ENCODE measurements at regions not wholly inside any gene's neighbourhood (a gene's known extent, or its start where the extent isn't known, plus 50 kb on each side); places are given as distances from the start of the nearest gene placed in this dataset.

DNA sequence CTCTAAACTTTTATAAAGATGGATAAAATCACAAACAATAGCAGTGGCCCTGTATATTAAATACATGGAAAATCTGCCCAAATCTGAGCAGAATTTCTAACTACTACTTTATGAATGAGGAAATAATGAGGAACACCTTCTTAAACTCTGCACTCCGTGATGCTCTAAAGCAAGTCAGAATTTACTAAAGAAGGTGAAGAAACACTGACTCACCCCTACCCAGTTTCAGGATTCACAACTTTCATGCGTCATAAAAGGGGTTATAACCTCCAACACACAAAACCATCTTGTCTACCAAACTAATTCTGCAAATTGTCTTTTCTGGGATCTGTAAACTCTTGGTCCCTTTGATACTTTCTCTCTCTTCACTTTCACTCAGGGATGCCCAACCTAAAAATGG is 561.1 kb upstream of the ACO1 start:
- no peaks in the 10 kb centered on the region for H3K4me1 ChIP-seq
- H3K9ac ChIP-seq = no peak overlapping the region
- H3K4me3 ChIP-seq = no peak overlapping the region
- no peak for TF ChIP-seq Cebpa-rat (IDR thresholded peaks at IDR 0.05)
- peaks cover 17 to 22% (median 19%) of the 10 kb centered on the region in 11 experiments for H3K9me3 ChIP-seq (replicated peaks in 1 of 11)
- H3K27ac ChIP-seq = no peak overlapping the region
- no peaks in the 10 kb centered on the region for H3K27me3 ChIP-seq
- no peak overlapping the region for H3K4me2 ChIP-seq
- H3K36me3 ChIP-seq = no peaks in the 10 kb centered on the region; a peak in 1 of 22 replicates
- H4K20me1 ChIP-seq = no peaks in the 10 kb centered on the region

DNA sequence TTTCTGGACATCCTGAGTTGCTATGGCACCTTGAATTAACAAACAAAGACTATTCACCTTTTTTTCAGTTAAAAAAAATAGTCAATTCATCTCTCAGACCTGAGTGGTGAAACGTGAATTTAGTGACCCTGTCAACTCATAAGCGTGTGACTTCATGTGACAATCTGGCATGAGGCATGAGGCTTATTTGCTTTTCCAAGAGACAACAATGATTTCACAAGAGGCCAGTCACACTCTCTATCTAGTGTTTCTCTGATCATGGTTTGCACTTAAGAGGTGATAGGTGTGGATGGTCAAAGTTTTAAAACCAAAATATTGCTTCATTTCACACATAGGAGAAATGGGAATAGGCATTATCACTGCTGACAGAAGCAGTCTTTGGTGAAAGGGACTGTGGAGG is 559.6 kb upstream of the ACO1 start:
- no peak overlapping the region for H3K4me3 ChIP-seq
- no peak overlapping the region for H3K9ac ChIP-seq
- no peak overlapping the region for H3K27ac ChIP-seq
- no peaks in the 10 kb centered on the region; a peak in 1 of 22 replicates for H3K36me3 ChIP-seq
- no peak overlapping the region for H3K4me2 ChIP-seq
- H3K4me1 ChIP-seq = no peaks in the 10 kb centered on the region
- TF ChIP-seq Cebpa-rat (IDR thresholded peaks at IDR 0.05) = no peak
- H3K9me3 ChIP-seq (replicated peaks in 1 of 11) = peaks cover 17 to 21% (median 19%) of the 10 kb centered on the region in 11 experiments
- H4K20me1 ChIP-seq = no peaks in the 10 kb centered on the region
- H3K27me3 ChIP-seq = no peaks in the 10 kb centered on the region

DNA sequence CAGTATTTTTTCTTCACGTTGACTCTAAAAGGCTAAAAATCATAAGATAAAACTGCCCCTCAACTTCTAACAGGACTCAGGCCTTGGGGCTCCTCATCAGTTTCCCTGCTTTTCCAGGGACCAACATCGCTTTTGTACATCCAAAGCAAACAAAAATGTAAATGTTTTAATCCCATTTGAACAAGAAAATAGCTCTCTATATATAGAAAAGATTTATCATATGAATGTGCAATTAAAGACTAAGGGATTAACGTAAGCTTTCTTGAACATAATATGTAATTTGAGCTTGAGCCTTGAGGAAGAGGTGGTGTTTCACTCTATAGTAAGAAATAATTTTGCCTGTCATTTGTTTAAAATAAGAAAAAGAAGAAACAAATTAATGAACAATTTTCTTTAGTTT is 547.2 kb upstream of the ACO1 start:
- no peak for TF ChIP-seq Cebpa-rat (IDR thresholded peaks at IDR 0.05)
- no peak overlapping the region for H3K4me2 ChIP-seq
- H3K9me3 ChIP-seq (replicated peaks in 1 of 11) = no peaks in the 10 kb centered on the region
- H3K27me3 ChIP-seq = no peaks in the 10 kb centered on the region
- no peaks in the 10 kb centered on the region for H3K4me1 ChIP-seq
- H4K20me1 ChIP-seq = no peaks in the 10 kb centered on the region
- H3K36me3 ChIP-seq = no peaks in the 10 kb centered on the region
- no peak overlapping the region for H3K27ac ChIP-seq
- no peak overlapping the region for H3K9ac ChIP-seq
- H3K4me3 ChIP-seq = no peak overlapping the region

DNA sequence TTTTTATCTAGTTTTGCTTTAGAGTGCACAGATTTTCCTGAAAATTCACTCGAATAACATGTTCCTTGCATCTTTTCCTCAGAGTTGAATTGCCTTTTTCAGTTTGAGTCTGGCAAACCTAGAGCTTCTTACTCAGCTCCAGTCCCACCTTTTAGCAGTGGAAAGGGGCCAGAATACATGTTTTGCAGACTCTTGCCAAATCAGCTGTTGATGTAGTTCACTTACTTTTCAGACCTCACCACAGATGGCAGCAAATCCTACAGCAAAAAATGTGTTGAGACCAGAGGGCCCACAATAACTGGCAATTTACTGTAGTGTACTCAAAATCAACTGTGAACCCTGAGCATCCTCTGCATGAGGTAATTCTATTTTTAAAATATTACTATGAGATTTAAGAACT is 545.2 kb upstream of the ACO1 start:
- Histone ChIP-seq H3K4me1 (no peaks in the 10 kb centered on the region), H3K27me3 (no peaks in the 10 kb centered on the region), H3K4me3 (no peak overlapping the region), H3K4me2 (no peak overlapping the region), H3K9ac (no peak overlapping the region), H4K20me1 (no peaks in the 10 kb centered on the region), H3K9me3 (replicated peaks in 1 of 11) (no peaks in the 10 kb centered on the region), H3K27ac (no peak overlapping the region), H3K36me3 (no peaks in the 10 kb centered on the region)
- TF ChIP-seq Cebpa-rat (IDR thresholded peaks at IDR 0.05) = no peak

DNA sequence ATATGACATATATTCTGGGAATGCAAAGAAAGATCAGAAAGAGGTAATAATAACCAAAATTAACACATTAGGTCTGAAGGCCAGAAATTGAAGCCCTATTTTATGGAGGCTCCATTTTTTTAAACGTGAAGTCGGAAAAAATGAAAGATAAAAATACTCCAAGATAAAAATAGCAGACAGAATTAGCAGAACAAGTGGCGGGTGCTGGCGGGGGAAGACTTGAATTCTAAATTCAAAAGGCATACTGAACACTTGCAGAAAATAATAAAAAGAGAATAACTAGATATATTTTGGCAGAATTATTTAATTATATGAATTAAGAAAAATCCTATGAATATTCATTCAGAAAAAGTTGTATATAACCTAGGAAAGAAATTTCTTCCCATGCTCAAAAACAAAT is 543.7 kb upstream of the ACO1 start:
- no peak overlapping the region for H3K4me3 ChIP-seq
- H4K20me1 ChIP-seq = no peaks in the 10 kb centered on the region
- no peaks in the 10 kb centered on the region for H3K36me3 ChIP-seq
- no peak for TF ChIP-seq Cebpa-rat (IDR thresholded peaks at IDR 0.05)
- no peak overlapping the region for H3K27ac ChIP-seq
- H3K4me2 ChIP-seq = no peak overlapping the region
- no peaks in the 10 kb centered on the region for H3K9me3 ChIP-seq (replicated peaks in 1 of 11)
- H3K9ac ChIP-seq = no peak overlapping the region
- H3K4me1 ChIP-seq = peaks cover 0 to 4% (median 0%) of the 10 kb centered on the region in 10 experiments; a peak in 2 of 20 replicates
- H3K27me3 ChIP-seq = no peaks in the 10 kb centered on the region

DNA sequence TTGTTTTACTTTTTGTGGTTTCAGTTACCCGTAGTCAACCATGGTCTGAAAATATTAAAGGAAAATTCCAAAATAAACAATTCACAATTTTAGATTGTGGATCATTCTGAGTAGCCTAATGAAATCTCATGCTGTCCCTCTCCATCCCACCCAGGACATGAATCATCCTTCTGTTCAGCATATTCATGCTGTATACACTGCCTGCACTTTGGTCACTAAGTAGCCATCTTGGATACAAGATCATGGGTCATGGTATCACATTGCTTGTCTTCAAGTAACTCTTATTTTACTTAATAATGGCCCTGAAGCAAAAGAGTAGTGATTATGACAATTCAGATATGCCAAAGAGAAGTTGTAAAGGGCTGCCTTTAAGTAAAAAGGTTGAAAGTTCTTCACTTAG is 536.5 kb upstream of the ACO1 start:
- H3K27ac ChIP-seq = no peak overlapping the region
- H3K36me3 ChIP-seq = no peaks in the 10 kb centered on the region
- H3K27me3 ChIP-seq = no peaks in the 10 kb centered on the region
- peaks cover 0 to 15% (median 0%) of the 10 kb centered on the region in 10 experiments; a peak in 4 of 20 replicates for H3K4me1 ChIP-seq
- H4K20me1 ChIP-seq = no peaks in the 10 kb centered on the region
- H3K9me3 ChIP-seq (replicated peaks in 1 of 11) = 0 out of 22 replicates have a peak, but pooled peaks cover 0 to 6% (median 0%) of the 10 kb centered on the region in 11 experiments
- H3K4me3 ChIP-seq = no peak overlapping the region
- TF ChIP-seq Cebpa-rat (IDR thresholded peaks at IDR 0.05) = no peak
- no peak overlapping the region for H3K9ac ChIP-seq
- no peak overlapping the region for H3K4me2 ChIP-seq

DNA sequence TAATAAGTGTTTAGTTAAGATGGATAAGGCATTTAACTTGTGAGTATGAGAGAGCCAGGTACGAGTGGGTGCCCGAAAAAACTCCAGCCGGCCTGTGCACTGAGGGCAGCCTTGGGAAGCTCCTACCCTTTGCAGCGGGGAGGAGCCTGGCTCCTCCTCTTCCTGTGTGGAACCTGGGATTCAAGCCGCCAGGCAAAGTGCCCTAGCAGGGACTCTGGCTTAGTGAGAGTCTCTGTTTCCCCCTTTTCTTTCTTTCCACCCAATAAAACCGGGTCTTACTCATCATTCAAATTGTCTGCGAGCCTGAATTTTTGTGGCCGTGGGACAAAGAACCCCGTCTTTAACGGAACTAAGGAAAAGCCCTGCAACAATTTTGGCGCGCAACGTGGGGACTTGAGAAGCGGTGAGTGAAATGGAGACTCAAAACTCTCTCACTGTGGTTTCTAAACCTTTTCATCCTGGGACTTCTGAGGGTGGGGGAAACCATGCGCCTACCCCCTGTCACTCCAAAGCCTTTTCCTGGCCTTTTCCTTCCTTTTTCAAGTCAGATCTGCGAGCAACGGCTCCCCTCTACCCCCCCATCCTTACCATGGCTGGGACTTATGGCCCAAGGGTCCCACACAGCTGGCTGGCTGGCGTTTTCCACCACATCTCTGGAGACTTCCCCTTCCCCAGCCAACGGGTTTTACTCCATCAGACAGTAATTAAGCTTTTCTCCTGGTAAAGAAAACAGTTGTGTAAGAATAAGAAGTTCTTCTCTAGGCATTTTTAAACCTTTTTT is 535.7 kb upstream of the ACO1 start:
- TF ChIP-seq Cebpa-rat (IDR thresholded peaks at IDR 0.05) = no peak
- peaks cover 0 to 15% (median 0%) of the 10 kb centered on the region in 10 experiments; a peak in 4 of 20 replicates for H3K4me1 ChIP-seq
- no peaks in the 10 kb centered on the region for H3K27me3 ChIP-seq
- no peaks in the 10 kb centered on the region for H3K36me3 ChIP-seq
- H3K4me2 ChIP-seq = peak overlapping the region in 4 of 11 experiments; percentile 13 to 30 (median 24); a peak in 5 of 22 replicates
- no peak overlapping the region for H3K9ac ChIP-seq
- no peak overlapping the region for H3K4me3 ChIP-seq
- H3K9me3 ChIP-seq (replicated peaks in 1 of 11) = peaks cover 0 to 9% (median 0%) of the 10 kb centered on the region in 11 experiments; a peak in 4 of 22 replicates
- H4K20me1 ChIP-seq = no peaks in the 10 kb centered on the region
- H3K27ac ChIP-seq = no peak overlapping the region

DNA sequence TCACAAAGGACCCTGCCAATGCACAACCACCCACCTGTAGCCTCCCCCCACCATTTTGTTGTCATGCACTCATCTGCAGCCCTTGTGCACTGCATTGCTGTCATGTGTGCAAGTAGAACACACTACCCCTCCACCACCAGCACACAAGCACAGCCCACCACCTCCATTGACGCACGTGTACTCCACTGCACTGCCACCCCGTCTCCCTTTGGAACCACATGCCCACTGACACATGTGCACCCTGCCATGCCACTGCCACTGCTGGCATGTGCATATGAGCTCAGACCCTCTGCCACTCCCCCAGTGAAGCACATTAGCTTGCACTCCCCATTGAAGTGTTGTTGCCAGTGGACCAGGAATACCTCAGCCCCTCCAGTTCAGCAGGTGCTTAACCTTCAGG is 530.3 kb upstream of the ACO1 start:
- Histone ChIP-seq H3K36me3 (no peaks in the 10 kb centered on the region), H3K4me3 (no peak overlapping the region), H4K20me1 (no peaks in the 10 kb centered on the region), H3K9me3 (replicated peaks in 1 of 11) (peaks cover 0 to 22% (median 16%) of the 10 kb centered on the region in 11 experiments; a peak in 13 of 22 replicates), H3K9ac (no peak overlapping the region), H3K27me3 (no peaks in the 10 kb centered on the region), H3K27ac (no peak overlapping the region), H3K4me2 (no peak overlapping the region), H3K4me1 (peaks cover 0 to 20% (median 11%) of the 10 kb centered on the region in 10 experiments; a peak in 12 of 20 replicates)
- TF ChIP-seq Cebpa-rat (IDR thresholded peaks at IDR 0.05) = no peak

DNA sequence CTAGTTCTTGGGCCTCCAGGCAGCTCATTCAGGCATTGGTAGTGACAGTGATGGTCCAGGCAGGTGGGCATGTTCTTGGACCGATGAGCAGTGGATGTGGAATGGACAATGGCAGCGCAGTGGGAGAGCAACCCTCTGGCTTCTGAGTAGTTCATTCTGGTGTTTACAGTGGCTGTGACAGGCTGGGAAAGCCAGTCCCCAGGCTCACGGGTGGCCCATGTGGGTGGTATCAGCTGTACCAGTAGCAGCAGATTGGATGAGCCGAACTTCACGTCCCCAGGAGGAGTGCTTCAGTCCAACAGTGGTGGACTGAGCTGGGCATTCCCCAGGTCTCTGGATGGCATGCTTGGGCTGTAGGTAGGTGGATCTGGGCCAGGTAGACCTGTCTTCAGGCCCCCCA is 515.6 kb upstream of the ACO1 start:
- Histone ChIP-seq H3K9ac (no peak overlapping the region), H3K27me3 (no peaks in the 10 kb centered on the region), H3K36me3 (no peaks in the 10 kb centered on the region), H3K4me1 (no peaks in the 10 kb centered on the region), H3K4me2 (no peak overlapping the region), H3K4me3 (no peak overlapping the region), H3K27ac (no peak overlapping the region), H3K9me3 (replicated peaks in 1 of 11) (peaks cover 0 to 11% (median 0%) of the 10 kb centered on the region in 11 experiments; a peak in 4 of 22 replicates), H4K20me1 (no peaks in the 10 kb centered on the region)
- TF ChIP-seq Cebpa-rat (IDR thresholded peaks at IDR 0.05) = no peak

DNA sequence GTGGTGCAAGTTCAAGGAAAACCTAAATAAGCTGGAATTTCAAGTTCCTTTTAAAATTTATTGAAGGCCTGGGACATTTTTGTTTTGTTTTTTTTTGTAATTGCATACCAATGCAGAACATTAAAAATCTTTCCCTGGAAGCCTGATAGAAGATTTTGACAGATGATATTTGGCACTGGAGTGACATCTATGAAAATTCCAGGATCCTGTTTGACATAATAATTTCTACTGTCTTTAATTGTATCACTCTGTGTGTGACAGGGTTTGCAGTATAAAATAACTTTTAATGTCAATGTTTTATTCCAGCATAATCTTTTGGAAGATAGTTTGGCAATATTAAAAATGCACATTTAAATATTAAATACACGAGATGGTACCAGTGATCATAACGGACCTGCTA is 514.2 kb upstream of the ACO1 start:
- Histone ChIP-seq H3K36me3 (no peaks in the 10 kb centered on the region), H3K9ac (no peak overlapping the region), H3K4me1 (no peaks in the 10 kb centered on the region), H3K27ac (no peak overlapping the region), H3K27me3 (no peaks in the 10 kb centered on the region), H4K20me1 (no peaks in the 10 kb centered on the region), H3K4me2 (no peak overlapping the region), H3K4me3 (no peak overlapping the region), H3K9me3 (replicated peaks in 1 of 11) (peaks cover 0 to 11% (median 0%) of the 10 kb centered on the region in 11 experiments; a peak in 4 of 22 replicates)
- no peak for TF ChIP-seq Cebpa-rat (IDR thresholded peaks at IDR 0.05)
